GM10248 (cell line): ENCODE measurements at regions not wholly inside any gene's neighbourhood (a gene's known extent, or its start where the extent isn't known, plus 50 kb on each side); places are given as distances from the start of the nearest gene placed in this dataset.

Experiments
- CTCF ChIA-PET: fragments of 300-600 bp; sonication (Branson Sonifier 250); formaldehyde crosslinking; extraction: SDS; loops from one replicate; lab custom pipeline; 2021; ENCODE audit warnings: antibody characterized with exemption; lab: Yijun Ruan, JAX
- POLR2A ChIA-PET: fragments of 350-650 bp; sonication (Branson Sonifier 250); formaldehyde crosslinking; extraction: SDS; loops from one replicate; lab custom pipeline; 2020; ENCODE audit warnings: antibody characterized with exemption; lab: Yijun Ruan, JAX
- DNase-seq: peaks from one replicate; pipeline ENCODE4 v3.0.0; 2012; ENCODE audit errors: extremely low spot score
- TF ChIP-seq, protein P1 (sequence below): IDR thresholded peaks from 2 replicates; pipeline ENCODE4 v1.5.1; 2012; ENCODE audit warnings: mild to moderate bottlenecking, low read depth; ENCODE audit errors: extremely low read depth, missing control alignments, control extremely low read depth

DNA sequence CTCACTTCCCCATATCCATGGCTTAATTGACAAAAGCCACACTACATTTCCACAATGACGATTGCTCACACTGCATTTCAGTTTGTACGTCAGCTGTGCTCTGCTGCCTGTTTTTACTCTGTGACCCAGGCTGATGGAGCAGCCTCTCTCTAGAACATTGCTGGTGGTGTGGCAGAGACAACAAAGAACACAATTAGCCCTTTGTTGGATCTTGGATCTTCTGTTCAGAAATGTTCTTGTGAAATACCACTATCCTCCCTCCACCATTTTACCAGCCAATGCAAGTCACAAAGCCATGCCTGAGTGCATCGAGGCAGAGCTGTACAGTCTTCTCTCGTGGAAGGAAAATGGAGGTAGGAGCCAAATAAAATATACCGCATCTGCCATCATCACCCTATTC is 56.9 kb upstream of the TBC1D5 start:
- no peak for DNase-seq
- ChIA-PET POLR2A (no interaction called here), CTCF (interaction anchor here (1.2 to 1.6 kb wide), 2 partner anchors 8 to 16 kb away, joined by 3 to 4 read pairs; no protein-coding TSS in a partner anchor)
- TF ChIP-seq, protein P1, sequence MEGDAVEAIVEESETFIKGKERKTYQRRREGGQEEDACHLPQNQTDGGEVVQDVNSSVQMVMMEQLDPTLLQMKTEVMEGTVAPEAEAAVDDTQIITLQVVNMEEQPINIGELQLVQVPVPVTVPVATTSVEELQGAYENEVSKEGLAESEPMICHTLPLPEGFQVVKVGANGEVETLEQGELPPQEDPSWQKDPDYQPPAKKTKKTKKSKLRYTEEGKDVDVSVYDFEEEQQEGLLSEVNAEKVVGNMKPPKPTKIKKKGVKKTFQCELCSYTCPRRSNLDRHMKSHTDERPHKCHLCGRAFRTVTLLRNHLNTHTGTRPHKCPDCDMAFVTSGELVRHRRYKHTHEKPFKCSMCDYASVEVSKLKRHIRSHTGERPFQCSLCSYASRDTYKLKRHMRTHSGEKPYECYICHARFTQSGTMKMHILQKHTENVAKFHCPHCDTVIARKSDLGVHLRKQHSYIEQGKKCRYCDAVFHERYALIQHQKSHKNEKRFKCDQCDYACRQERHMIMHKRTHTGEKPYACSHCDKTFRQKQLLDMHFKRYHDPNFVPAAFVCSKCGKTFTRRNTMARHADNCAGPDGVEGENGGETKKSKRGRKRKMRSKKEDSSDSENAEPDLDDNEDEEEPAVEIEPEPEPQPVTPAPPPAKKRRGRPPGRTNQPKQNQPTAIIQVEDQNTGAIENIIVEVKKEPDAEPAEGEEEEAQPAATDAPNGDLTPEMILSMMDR: no peak

- DNase-seq: no peak
- CTCF ChIA-PET: no interaction called here
- POLR2A ChIA-PET: no interaction called here
- TF ChIP-seq, protein P1: no peak
Measured at GRCh38 chr3:17798000-17798399, 55.6 kb upstream of the TBC1D5 start.

DNA sequence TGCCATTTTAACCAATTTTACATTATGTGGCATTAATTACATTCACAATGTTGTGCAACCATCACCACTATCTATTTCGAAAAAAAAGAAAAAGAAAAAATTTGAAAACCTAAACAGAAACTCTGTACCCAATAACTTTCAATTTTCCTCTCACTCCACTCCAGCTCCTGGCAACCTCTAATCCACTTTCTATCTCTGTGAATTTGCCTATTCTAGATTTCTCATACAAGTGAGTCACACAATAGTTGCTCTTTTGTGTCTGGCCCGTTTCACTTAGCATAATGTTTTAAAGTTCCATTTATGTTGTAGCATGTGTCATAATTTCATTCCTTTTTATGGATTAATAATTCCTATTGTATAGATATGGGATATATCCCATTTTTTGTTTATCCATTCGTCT is 53.3 kb upstream of the TBC1D5 start:
- POLR2A ChIA-PET: no interaction called here
- DNase-seq: no peak

DNA sequence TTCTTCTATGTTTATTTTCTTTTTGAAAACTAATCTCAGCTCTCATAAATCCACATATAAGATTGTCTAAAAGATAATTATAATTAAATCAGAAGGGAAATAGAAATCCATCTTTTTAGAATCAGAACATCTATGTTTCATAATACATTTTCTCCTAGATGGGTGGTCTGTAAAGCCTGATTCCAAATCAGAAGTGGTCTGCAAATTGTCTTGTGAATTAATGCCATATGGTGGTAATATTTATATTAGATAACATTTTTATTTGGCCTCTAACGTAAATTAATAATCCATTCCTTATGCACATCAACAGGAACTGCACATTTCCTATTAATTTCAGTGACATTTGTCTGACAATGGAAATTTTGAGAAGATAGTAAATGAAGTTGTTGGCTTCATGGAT is 52.8 kb upstream of the TBC1D5 start:
- CTCF ChIA-PET: interaction anchor here (1.7 kb wide), 1 partner anchor 46 kb away, joined by 4 read pairs; no protein-coding TSS in a partner anchor
- no peak for DNase-seq
- POLR2A ChIA-PET: no interaction called here

More for the DNA sequence above, 53.3 kb upstream of the TBC1D5 start:
- TF ChIP-seq, protein P1: no peak
- CTCF ChIA-PET: no interaction called here

GRCh38 chr3:17793542-17794195 is 51.2 kb upstream of the TBC1D5 start:
- CTCF ChIA-PET: interaction anchor here (1.7 kb wide), 1 partner anchor 47 kb away, joined by 4 read pairs; no protein-coding TSS in a partner anchor
- no peak for DNase-seq
- POLR2A ChIA-PET: no interaction called here
- TF ChIP-seq, protein P1: no peak

More for the DNA sequence above, 52.8 kb upstream of the TBC1D5 start:
- TF ChIP-seq, protein P1: no peak
